DND-41 (cell line): ENCODE measurements at regions not wholly inside any gene's neighbourhood (a gene's known extent, or its start where the extent isn't known, plus 50 kb on each side); places are given as distances from the start of the nearest gene placed in this dataset.

Experiments
- EZH2 ChIP-seq: IDR thresholded peaks from 3 replicates; pipeline ENCODE4 v1.6.1; 2012; ENCODE audit warnings: borderline replicate concordance, low read depth, mild to moderate bottlenecking, moderate library complexity, low read length, inconsistent platforms; ENCODE audit not compliant: severe bottlenecking
- TF ChIP-seq, protein P1 (sequence below): IDR thresholded peaks from 2 replicates; pipeline ENCODE4 v1.5.1; 2012; ENCODE audit warnings: borderline replicate concordance, low read length, moderate library complexity, mild to moderate bottlenecking; ENCODE audit not compliant: poor library complexity, severe bottlenecking; ENCODE audit errors: extremely low read depth

DNA sequence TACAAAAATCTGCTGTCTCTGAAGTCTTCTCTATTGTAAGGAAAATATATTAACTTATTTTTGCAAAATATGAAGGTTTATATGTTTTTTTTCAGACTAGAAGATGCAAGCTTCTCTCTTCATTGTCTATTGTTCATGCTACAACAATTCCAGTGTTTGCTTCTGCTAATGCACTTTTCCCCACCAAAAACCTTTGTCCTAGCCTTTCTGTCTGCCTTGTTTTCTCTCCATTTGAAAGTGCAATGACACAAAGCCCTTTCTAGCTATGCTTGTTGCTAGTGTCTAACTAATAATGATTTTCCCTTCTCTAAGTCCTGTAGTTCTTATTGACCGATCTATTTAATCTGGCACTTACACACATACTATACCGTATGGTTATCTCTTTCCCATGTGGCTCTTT lies 369.5 kb upstream of the CELF4 start:
- TF ChIP-seq, protein P1, sequence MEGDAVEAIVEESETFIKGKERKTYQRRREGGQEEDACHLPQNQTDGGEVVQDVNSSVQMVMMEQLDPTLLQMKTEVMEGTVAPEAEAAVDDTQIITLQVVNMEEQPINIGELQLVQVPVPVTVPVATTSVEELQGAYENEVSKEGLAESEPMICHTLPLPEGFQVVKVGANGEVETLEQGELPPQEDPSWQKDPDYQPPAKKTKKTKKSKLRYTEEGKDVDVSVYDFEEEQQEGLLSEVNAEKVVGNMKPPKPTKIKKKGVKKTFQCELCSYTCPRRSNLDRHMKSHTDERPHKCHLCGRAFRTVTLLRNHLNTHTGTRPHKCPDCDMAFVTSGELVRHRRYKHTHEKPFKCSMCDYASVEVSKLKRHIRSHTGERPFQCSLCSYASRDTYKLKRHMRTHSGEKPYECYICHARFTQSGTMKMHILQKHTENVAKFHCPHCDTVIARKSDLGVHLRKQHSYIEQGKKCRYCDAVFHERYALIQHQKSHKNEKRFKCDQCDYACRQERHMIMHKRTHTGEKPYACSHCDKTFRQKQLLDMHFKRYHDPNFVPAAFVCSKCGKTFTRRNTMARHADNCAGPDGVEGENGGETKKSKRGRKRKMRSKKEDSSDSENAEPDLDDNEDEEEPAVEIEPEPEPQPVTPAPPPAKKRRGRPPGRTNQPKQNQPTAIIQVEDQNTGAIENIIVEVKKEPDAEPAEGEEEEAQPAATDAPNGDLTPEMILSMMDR: no peak
- no peak for TF ChIP-seq EZH2
